Mesenchymal stem cell (in vitro differentiated cells and primary cell): ENCODE measurements at regions not wholly inside any gene's neighbourhood (a gene's known extent, or its start where the extent isn't known, plus 50 kb on each side); places are given as distances from the start of the nearest gene placed in this dataset.

ENCODE experiments used
- DNase-seq: peaks from one replicate; pipeline ENCODE4 v3.0.0-alpha.2; 2013
- H2AFZ ChIP-seq: one replicate; pipeline ENCODE4 v1.6.1; 2013; ENCODE audit warnings: low read depth, mild to moderate bottlenecking, control low read depth, inconsistent platforms, low read length, moderate library complexity
- H2AK5ac ChIP-seq: 2 replicates; pipeline ENCODE4 v1.6.1; 2013; ENCODE audit warnings: low read length, moderate library complexity, mild to moderate bottlenecking, inconsistent platforms; ENCODE audit not compliant: severe bottlenecking
- H2BK120ac ChIP-seq: one replicate; pipeline ENCODE4 v1.6.1; 2013; ENCODE audit warnings: low read depth, mild to moderate bottlenecking, inconsistent platforms, low read length, moderate library complexity
- H2BK12ac ChIP-seq, 2 experiments: one replicate each; pipeline ENCODE4 v1.6.1; 2013; ENCODE audit warnings: inconsistent platforms in 2 of 2, low read length in 2 of 2, mild to moderate bottlenecking in 2 of 2, moderate library complexity in 2 of 2, control low read depth in 1 of 2
- H2BK15ac ChIP-seq: one replicate; pipeline ENCODE4 v1.6.1; 2013; ENCODE audit warnings: mild to moderate bottlenecking, low read depth, inconsistent platforms; ENCODE audit not compliant: poor library complexity, severe bottlenecking
- H2BK5ac ChIP-seq: 2 replicates; pipeline ENCODE4 v1.6.1; 2013; ENCODE audit warnings: low read depth, mild to moderate bottlenecking, low read length, control low read depth, inconsistent platforms; ENCODE audit not compliant: poor library complexity, severe bottlenecking
- H3K14ac ChIP-seq, 2 experiments: one replicate each; pipeline ENCODE4 v1.6.1; 2013; ENCODE audit warnings: inconsistent platforms in 2 of 2, low read length in 2 of 2, control low read depth in 1 of 2, mild to moderate bottlenecking in 1 of 2, moderate library complexity in 1 of 2
- H3K18ac ChIP-seq, 2 experiments: one replicate each; pipeline ENCODE4 v1.6.1; 2013; ENCODE audit warnings: inconsistent platforms in 2 of 2, low read length in 2 of 2, control low read depth in 1 of 2, low read depth in 1 of 2, mild to moderate bottlenecking in 1 of 2
- H3K23ac ChIP-seq, 2 experiments: one replicate each; pipeline ENCODE4 v1.6.1; 2013; ENCODE audit warnings: inconsistent platforms in 2 of 2, low read length in 2 of 2, mild to moderate bottlenecking in 2 of 2, moderate library complexity in 2 of 2, control low read depth in 1 of 2
- H3K27ac ChIP-seq: 2 replicates; pipeline ENCODE4 v1.5.1; 2013; ENCODE audit warnings: mild to moderate bottlenecking, moderate library complexity, low read length, control low read depth, inconsistent platforms; ENCODE audit not compliant: poor library complexity, severe bottlenecking
- H3K27me3 ChIP-seq, 2 experiments: 2 replicates each; pipeline versions ENCODE4 v1.6.1 to v1.7.0; 2013; ENCODE audit warnings: low read length in 2 of 2, mild to moderate bottlenecking in 2 of 2, moderate library complexity in 2 of 2, control low read depth in 1 of 2, inconsistent platforms in 1 of 2; ENCODE audit not compliant: control insufficient read depth in 1 of 2, insufficient read depth in 1 of 2
- H3K36me3 ChIP-seq, 2 experiments: 2 replicates each; pipeline versions ENCODE4 v1.6.1 to v1.7.0; 2013; ENCODE audit warnings: low read length in 2 of 2, control low read depth in 1 of 2, inconsistent platforms in 1 of 2, low read depth in 1 of 2, mild to moderate bottlenecking in 1 of 2; ENCODE audit not compliant: insufficient read depth in 2 of 2, control insufficient read depth in 1 of 2
- H3K4ac ChIP-seq, 2 experiments: one replicate each; pipeline ENCODE4 v1.6.1; 2013; ENCODE audit warnings: inconsistent platforms in 2 of 2, low read length in 2 of 2, mild to moderate bottlenecking in 2 of 2, moderate library complexity in 2 of 2, control low read depth in 1 of 2, low read depth in 1 of 2
- H3K4me1 ChIP-seq: 2 replicates; pipeline ENCODE4 v1.6.1; 2013; ENCODE audit warnings: low read depth, low read length, control low read depth; ENCODE audit not compliant: control insufficient read depth, insufficient read depth
- H3K4me2 ChIP-seq: 2 replicates; pipeline ENCODE4 v1.6.1; 2013; ENCODE audit warnings: low read length, mild to moderate bottlenecking, inconsistent platforms; ENCODE audit not compliant: poor library complexity, severe bottlenecking
- H3K4me3 ChIP-seq, 2 experiments: 2 replicates each; pipeline versions ENCODE4 v1.5.1 to v1.7.0; 2013; ENCODE audit warnings: low read length in 2 of 2, mild to moderate bottlenecking in 2 of 2, control low read depth in 1 of 2, low read depth in 1 of 2; ENCODE audit not compliant: insufficient read depth in 1 of 2
- H3K79me1 ChIP-seq: replicated peaks from 2 replicates; pipeline ENCODE4 v1.6.1; 2013; ENCODE audit warnings: mild to moderate bottlenecking, control low read depth, low read length, inconsistent platforms; ENCODE audit not compliant: poor library complexity, severe bottlenecking
- H3K9ac ChIP-seq: 2 replicates; pipeline ENCODE4 v1.7.0; 2013; ENCODE audit warnings: mild to moderate bottlenecking, low read length, moderate library complexity
- H3K9me3 ChIP-seq: 2 replicates; pipeline ENCODE4 v1.7.0; 2013; ENCODE audit warnings: mild to moderate bottlenecking, low read length; ENCODE audit not compliant: control insufficient read depth
- H4K8ac ChIP-seq: one replicate; pipeline ENCODE4 v1.6.1; 2013; ENCODE audit warnings: inconsistent platforms, mild to moderate bottlenecking, low read length, moderate library complexity
- H4K91ac ChIP-seq: one replicate; pipeline ENCODE4 v1.6.1; 2013; ENCODE audit warnings: mild to moderate bottlenecking, low read length, inconsistent platforms
- WGBS: methylation state at CpG from one replicate; pipeline ENCODE4 v1.1.7; 2013; ENCODE audit warnings: mixed read lengths; 5-methylcytosine and 5-hydroxymethylcytosine counted together

DNA sequence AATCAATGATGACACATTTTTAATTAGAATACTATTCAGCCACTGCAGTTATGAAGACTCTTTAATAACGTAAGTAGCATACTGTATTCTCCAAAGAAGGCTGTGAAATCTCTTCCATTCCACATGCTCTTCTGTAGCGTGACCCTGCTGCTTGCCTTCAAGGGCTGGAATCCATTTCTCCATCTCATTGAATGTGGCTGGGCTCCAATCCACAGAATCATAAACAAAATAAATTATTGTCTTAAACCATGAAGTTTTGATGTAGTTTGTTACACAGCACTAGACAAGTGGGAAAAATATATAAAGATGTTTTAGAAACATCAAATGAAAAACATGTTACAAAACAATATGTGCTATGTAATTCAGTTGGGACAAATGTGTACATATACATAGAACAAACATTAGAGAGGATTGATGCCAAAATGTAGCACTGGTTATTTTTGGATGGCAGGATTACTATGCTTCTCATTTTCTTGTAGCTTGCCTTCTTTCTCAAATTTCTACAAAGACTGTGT is 410.8 kb upstream of the PODXL start:
- no peak overlapping the region for H2BK12ac ChIP-seq
- no peak overlapping the region for H3K4me3 ChIP-seq
- no peak overlapping the region for H2BK5ac ChIP-seq
- no peak overlapping the region for H4K91ac ChIP-seq
- no peaks in the 10 kb centered on the region for H3K36me3 ChIP-seq
- H2AK5ac ChIP-seq: no peak overlapping the region
- H4K8ac ChIP-seq: no peak overlapping the region
- H3K23ac ChIP-seq: no peak overlapping the region
- no peak for DNase-seq
- no peak overlapping the region for H2BK120ac ChIP-seq
- no peak overlapping the region for H3K27ac ChIP-seq
- no peak overlapping the region for H3K18ac ChIP-seq
- H3K14ac ChIP-seq: no peak overlapping the region
- H3K9ac ChIP-seq: no peak overlapping the region
- no peaks in the 10 kb centered on the region for H3K79me1 ChIP-seq
- WGBS: 75% methylated on average over 2 of the region's 2 CpGs
- no peaks in the 10 kb centered on the region for H3K4me1 ChIP-seq
- H3K27me3 ChIP-seq: peaks cover 5 to 38% of the 10 kb centered on the region in 2 experiments
- H3K4ac ChIP-seq: no peak overlapping the region
- H2AFZ ChIP-seq: no peak overlapping the region
- no peaks in the 10 kb centered on the region for H3K9me3 ChIP-seq
- H3K4me2 ChIP-seq: no peak overlapping the region
- H2BK15ac ChIP-seq: no peak overlapping the region

- no peak overlapping the region for H4K8ac ChIP-seq
- H3K4ac ChIP-seq: no peak overlapping the region
- no peak overlapping the region for H3K9ac ChIP-seq
- H3K4me1 ChIP-seq: no peaks in the 10 kb centered on the region
- H2BK15ac ChIP-seq: no peak overlapping the region
- H3K4me2 ChIP-seq: no peak overlapping the region
- no peak overlapping the region for H2BK12ac ChIP-seq
- H3K27ac ChIP-seq: no peak overlapping the region
- H2BK5ac ChIP-seq: no peak overlapping the region
- H2AK5ac ChIP-seq: no peak overlapping the region
- no peak overlapping the region for H3K23ac ChIP-seq
- H2AFZ ChIP-seq: no peak overlapping the region
- no peak overlapping the region for H4K91ac ChIP-seq
- H3K79me1 ChIP-seq: no peaks in the 10 kb centered on the region
- WGBS: 83% methylated on average over 1 of the region's 7 CpGs
- H3K18ac ChIP-seq: no peak overlapping the region
- H3K9me3 ChIP-seq: no peaks in the 10 kb centered on the region
- DNase-seq: no peak
- no peak overlapping the region for H2BK120ac ChIP-seq
- no peak overlapping the region for H3K4me3 ChIP-seq
- H3K27me3 ChIP-seq: peaks cover 3 to 52% of the 10 kb centered on the region in 2 experiments
- no peak overlapping the region for H3K14ac ChIP-seq
- no peaks in the 10 kb centered on the region for H3K36me3 ChIP-seq
Measured at GRCh38 chr7:131964203-131964602, 407.8 kb upstream of the PODXL start.

DNA sequence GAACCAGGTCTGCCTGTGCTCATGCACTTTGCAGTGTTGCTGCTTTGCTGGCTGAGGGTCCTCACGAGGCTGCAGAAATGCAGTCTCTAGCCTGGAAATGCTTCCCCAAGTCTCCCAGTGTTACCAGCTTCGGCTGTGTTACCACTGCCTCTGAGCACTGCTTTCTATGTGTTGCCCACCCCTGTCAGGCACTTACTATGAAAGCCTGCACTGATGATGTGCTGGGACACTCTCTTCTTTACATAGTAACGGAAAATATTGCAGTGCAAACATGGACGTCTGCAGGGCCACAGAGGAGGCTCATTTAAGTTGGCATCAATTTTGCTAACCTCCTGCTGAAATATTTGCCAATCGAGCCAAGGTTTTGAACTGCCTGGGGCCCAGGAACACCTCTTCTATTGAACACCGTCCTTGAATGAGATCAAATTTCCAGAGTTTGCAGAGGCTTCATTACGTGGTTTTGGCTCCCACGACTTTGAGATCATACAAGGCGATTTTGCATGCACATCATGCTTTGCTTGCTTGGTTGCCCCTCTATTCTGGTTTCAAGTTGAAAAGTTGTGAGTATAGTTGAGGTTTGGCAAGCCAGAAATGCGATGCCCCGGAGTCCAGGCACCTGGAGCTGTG is 404.7 kb upstream of the PODXL start:
- peaks cover 3 to 49% of the 10 kb centered on the region in 2 experiments for H3K27me3 ChIP-seq
- no peak overlapping the region for H4K91ac ChIP-seq
- no peak overlapping the region for H3K18ac ChIP-seq
- no peak for DNase-seq
- no peak overlapping the region for H3K4me2 ChIP-seq
- H4K8ac ChIP-seq: no peak overlapping the region
- no peak overlapping the region for H3K23ac ChIP-seq
- no peaks in the 10 kb centered on the region for H3K9me3 ChIP-seq
- no peak overlapping the region for H3K4me3 ChIP-seq
- H2BK120ac ChIP-seq: no peak overlapping the region
- no peak overlapping the region for H3K4ac ChIP-seq
- H3K14ac ChIP-seq: no peak overlapping the region
- H3K27ac ChIP-seq: no peak overlapping the region
- WGBS: 78% methylated on average over 11 of the region's 11 CpGs
- H2BK12ac ChIP-seq: no peak overlapping the region
- no peaks in the 10 kb centered on the region for H3K36me3 ChIP-seq
- no peak overlapping the region for H2AK5ac ChIP-seq
- no peak overlapping the region for H2BK15ac ChIP-seq
- no peak overlapping the region for H2AFZ ChIP-seq
- H3K4me1 ChIP-seq: no peaks in the 10 kb centered on the region
- no peak overlapping the region for H2BK5ac ChIP-seq
- no peaks in the 10 kb centered on the region for H3K79me1 ChIP-seq
- no peak overlapping the region for H3K9ac ChIP-seq

GRCh38 chr7:131959106-131959812 is 402.8 kb upstream of the PODXL start:
- Histone ChIP-seq H4K91ac (no peak overlapping the region), H2AFZ (no peak overlapping the region)

More at GRCh38 chr7:131959106-131959812, 402.8 kb upstream of the PODXL start:
- Histone ChIP-seq H3K4me2 (no peak overlapping the region), H3K14ac (no peak overlapping the region), H3K9me3 (no peaks in the 10 kb centered on the region), H3K36me3 (no peaks in the 10 kb centered on the region), H3K27ac (no peak overlapping the region), H2BK12ac (no peak overlapping the region), H3K27me3 (peaks cover 0 to 56% of the 10 kb centered on the region in 2 experiments), H4K8ac (no peak overlapping the region), H3K9ac (no peak overlapping the region), H2AK5ac (no peak overlapping the region), H3K4me1 (no peaks in the 10 kb centered on the region), H2BK120ac (no peak overlapping the region), H3K23ac (peak overlapping the region in 1 of 2 experiments; percentile 37), H3K79me1 (no peaks in the 10 kb centered on the region), H2BK5ac (no peak overlapping the region), H2BK15ac (no peak overlapping the region), H3K4me3 (no peak overlapping the region), H3K4ac (no peak overlapping the region), H3K18ac (no peak overlapping the region)
- DNase-seq: no peak
- WGBS: 63% methylated on average over 4 of the region's 4 CpGs
